ENCODE measurements at regions not wholly inside any gene's neighbourhood (a gene's known extent, or its start where the extent isn't known, plus 50 kb on each side); places are given as distances from the start of the nearest gene placed in this dataset.
"Not testable (repeated sequence)": the region's sequence is repeated elsewhere in the genome, so short reads cannot be mapped to it uniquely, and the experiment has no call there.

DNA sequence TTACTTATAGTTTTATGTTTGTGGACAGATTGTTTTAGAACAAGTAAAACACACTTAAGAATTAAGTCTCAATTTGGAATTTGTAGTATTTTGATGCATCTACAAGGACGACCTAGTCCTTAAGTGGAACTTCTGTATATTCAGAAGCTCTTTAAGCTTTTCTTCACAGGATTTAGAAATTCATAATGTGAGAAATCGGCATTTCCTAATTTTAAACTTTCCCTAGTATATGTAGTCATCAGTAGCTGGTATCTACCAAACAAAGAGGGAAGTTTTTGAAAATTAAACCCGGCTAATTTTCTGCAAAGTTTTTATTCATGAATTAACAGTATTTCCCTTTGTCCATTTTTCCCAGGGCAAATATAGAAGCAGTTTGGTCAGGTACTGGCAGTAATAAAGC lies 203.6 kb downstream of the CDRT15L2 start:
- Histone ChIP-seq H3K4me3 (ENCODE audit: low read depth in 1 of 2, low read length in 1 of 2) (no peak overlapping the region), H3K27me3 (peaks cover 39% of the 10 kb centered on the region), H3K4me1 (ENCODE audit: control insufficient read depth in 1 of 2, insufficient read depth in 1 of 2, low read depth in 1 of 2, low read length in 1 of 2) (no peaks in the 10 kb centered on the region), H3K36me3 (no peaks in the 10 kb centered on the region), H3K27ac (no peak overlapping the region), H3K9me3 (no peaks in the 10 kb centered on the region)
- TF ChIP-seq, protein P1, sequence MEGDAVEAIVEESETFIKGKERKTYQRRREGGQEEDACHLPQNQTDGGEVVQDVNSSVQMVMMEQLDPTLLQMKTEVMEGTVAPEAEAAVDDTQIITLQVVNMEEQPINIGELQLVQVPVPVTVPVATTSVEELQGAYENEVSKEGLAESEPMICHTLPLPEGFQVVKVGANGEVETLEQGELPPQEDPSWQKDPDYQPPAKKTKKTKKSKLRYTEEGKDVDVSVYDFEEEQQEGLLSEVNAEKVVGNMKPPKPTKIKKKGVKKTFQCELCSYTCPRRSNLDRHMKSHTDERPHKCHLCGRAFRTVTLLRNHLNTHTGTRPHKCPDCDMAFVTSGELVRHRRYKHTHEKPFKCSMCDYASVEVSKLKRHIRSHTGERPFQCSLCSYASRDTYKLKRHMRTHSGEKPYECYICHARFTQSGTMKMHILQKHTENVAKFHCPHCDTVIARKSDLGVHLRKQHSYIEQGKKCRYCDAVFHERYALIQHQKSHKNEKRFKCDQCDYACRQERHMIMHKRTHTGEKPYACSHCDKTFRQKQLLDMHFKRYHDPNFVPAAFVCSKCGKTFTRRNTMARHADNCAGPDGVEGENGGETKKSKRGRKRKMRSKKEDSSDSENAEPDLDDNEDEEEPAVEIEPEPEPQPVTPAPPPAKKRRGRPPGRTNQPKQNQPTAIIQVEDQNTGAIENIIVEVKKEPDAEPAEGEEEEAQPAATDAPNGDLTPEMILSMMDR (IDR thresholded peaks at IDR 0.05) = no peak

DNA sequence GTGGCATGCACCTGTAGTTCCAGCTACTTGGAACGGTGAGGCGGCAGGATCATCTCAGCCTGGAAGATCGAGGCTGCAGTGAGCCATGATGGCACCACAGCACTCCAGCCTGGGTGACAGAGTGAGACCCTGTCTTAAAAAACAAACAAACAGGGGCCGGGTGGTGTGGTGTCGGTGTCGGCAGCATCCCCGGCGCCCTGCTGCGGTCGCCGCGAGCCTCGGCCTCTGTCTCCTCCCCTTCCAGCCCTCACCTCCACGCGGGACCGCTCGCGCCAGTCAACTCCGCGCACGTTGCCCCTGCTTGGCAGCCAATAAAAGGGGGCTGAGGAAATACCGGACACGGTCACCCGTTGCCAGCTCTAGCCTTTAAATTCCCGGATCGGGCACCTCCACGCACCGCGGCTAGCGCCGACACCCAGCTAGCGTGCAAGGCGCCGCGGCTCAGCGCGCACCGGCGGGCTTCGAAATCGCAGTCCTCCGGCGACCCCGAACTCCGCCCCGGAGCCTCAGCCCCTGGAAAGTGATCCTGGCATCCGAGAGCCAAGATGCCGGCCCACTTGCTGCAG lies 204.7 kb downstream of the CDRT15L2 start:
- no peak overlapping the region for H3K4me3 ChIP-seq (ENCODE audit: low read depth in 1 of 2, low read length in 1 of 2)
- H3K27ac ChIP-seq = no peak overlapping the region
- no peaks in the 10 kb centered on the region for H3K4me1 ChIP-seq (ENCODE audit: control insufficient read depth in 1 of 2, insufficient read depth in 1 of 2, low read depth in 1 of 2, low read length in 1 of 2)
- TF ChIP-seq, protein P1 (IDR thresholded peaks at IDR 0.05) = no peak
- peaks cover 39% of the 10 kb centered on the region for H3K27me3 ChIP-seq
- H3K36me3 ChIP-seq = no peaks in the 10 kb centered on the region
- H3K9me3 ChIP-seq = no peaks in the 10 kb centered on the region

DNA sequence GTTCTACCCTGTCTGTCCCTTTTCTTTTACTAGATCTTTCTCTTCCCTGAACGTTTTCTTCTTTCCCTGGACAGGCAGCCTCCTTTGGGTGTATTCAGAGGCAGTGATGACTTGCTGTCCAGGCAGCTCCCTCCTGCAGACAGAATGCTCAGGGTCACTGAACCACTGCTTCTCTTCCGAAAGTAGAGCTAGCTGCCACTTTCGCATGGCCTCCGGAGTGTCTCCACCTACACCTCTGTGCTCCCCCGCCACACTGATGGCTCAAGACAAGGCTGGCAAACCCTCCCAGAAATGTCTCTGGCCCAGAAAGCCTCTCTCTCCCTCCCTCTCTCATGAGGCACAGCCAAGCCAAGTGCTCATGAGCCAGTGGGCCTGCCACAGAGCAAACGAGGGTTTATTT lies 207.8 kb downstream of the CDRT15L2 start:
- no peak overlapping the region for H3K4me3 ChIP-seq (ENCODE audit: low read depth in 1 of 2, low read length in 1 of 2)

DNA sequence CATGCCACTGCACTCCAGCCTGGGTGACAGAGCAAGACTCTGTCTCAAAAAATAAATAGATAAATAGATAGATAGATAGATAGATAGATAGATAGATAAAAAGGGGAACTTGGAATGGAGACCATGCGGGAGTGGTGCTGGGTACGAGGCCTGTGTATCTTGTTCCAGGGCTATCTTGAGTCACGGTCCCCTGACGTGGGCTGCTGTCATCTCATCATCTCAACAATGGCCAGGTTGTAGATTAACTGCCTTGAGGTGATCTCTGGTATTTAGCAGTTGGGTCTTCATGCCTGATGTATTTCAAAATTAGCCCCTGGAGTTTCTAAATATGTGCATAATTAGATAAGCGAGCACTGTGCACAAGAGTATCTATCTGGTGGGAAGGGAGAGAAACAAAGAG lies 212.1 kb downstream of the CDRT15L2 start:
- no peaks in the 10 kb centered on the region for H3K9me3 ChIP-seq
- H3K4me3 ChIP-seq (ENCODE audit: low read depth in 1 of 2, low read length in 1 of 2) = no peak overlapping the region
- TF ChIP-seq, protein P1 (IDR thresholded peaks at IDR 0.05) = no peak
- no peaks in the 10 kb centered on the region for H3K27me3 ChIP-seq
- no peaks in the 10 kb centered on the region for H3K36me3 ChIP-seq
- H3K27ac ChIP-seq = no peak overlapping the region
- H3K4me1 ChIP-seq (ENCODE audit: control insufficient read depth in 1 of 2, insufficient read depth in 1 of 2, low read depth in 1 of 2, low read length in 1 of 2) = no peaks in the 10 kb centered on the region

More for the DNA sequence above, 207.8 kb downstream of the CDRT15L2 start:
- no peak overlapping the region for H3K27ac ChIP-seq
- no peaks in the 10 kb centered on the region for H3K36me3 ChIP-seq
- no peaks in the 10 kb centered on the region for H3K9me3 ChIP-seq
- H3K27me3 ChIP-seq = peaks cover 39% of the 10 kb centered on the region
- TF ChIP-seq, protein P1 (IDR thresholded peaks at IDR 0.05) = no peak
- no peaks in the 10 kb centered on the region for H3K4me1 ChIP-seq (ENCODE audit: control insufficient read depth in 1 of 2, insufficient read depth in 1 of 2, low read depth in 1 of 2, low read length in 1 of 2)

DNA sequence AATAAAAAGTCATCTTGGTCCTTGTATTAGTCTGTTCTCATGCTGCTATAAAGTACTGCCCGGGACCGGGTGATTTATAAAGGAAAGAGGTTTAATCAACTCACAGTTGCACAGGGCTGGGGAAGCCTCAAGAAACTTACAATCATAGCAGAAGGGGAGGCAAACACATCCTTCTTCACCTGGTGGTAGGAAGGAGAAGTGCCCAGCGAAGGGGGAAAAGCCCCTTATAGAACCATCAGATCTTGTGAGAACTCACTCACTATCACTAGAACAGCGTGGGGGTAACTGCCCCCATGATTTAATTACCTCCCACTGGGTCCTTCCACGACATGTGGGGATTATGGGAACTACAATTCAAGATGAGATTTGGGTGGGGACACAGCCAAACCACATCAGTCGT lies 215.0 kb downstream of the CDRT15L2 start:
- H3K27me3 ChIP-seq; H3K27ac ChIP-seq; H3K36me3 ChIP-seq; H3K4me3 ChIP-seq (ENCODE audit: low read depth in 1 of 2, low read length in 1 of 2); H3K9me3 ChIP-seq; H3K4me1 ChIP-seq (ENCODE audit: control insufficient read depth in 1 of 2, insufficient read depth in 1 of 2, low read depth in 1 of 2, low read length in 1 of 2): not testable (repeated sequence)

DNA sequence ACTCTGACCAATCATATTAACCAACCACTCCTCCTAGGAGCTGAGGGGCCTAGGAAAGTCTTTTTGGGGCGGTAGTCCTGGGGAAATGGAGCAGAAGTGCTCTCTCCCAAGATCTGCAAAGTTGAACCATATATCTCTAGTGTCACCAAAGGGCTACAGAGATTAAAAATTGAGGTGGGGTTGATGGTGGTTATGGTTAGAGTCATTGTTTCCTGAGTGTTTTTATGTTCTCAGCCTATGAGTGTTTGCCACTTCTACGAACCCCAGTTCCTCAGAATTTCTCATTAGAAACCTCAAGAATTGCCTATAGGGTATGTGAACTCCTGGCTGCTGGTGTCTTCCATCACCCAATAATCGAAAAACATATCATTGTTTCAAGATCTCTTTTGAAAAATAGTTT lies 217.8 kb downstream of the CDRT15L2 start:
- H3K27me3 ChIP-seq = no peaks in the 10 kb centered on the region
- H3K4me3 ChIP-seq (ENCODE audit: low read depth in 1 of 2, low read length in 1 of 2) = no peak overlapping the region
- no peak overlapping the region for H3K27ac ChIP-seq
- no peaks in the 10 kb centered on the region for H3K9me3 ChIP-seq
- H3K4me1 ChIP-seq (ENCODE audit: control insufficient read depth in 1 of 2, insufficient read depth in 1 of 2, low read depth in 1 of 2, low read length in 1 of 2) = no peaks in the 10 kb centered on the region
- H3K36me3 ChIP-seq = no peaks in the 10 kb centered on the region
- TF ChIP-seq, protein P1 (IDR thresholded peaks at IDR 0.05) = no peak

All from neutrophil (primary cell).